A673 (cell line): ENCODE measurements at regions not wholly inside any gene's neighbourhood (a gene's known extent, or its start where the extent isn't known, plus 50 kb on each side); places are given as distances from the start of the nearest gene placed in this dataset.

ENCODE experiments used
- BruUV-seq: library from RNA; stranded (reverse); fragments of 400-500 nt; replicated peaks from 2 replicates; lab custom pipeline; 2021; lab: Mats Ljungman, UMichigan
- CTCF ChIA-PET: fragments of 300-600 bp; sonication (Branson Sonifier 250); formaldehyde crosslinking; loops from one replicate; lab custom pipeline; 2022; ENCODE audit warnings: antibody characterized with exemption; lab: Charles Lee
- POLR2A ChIA-PET: fragments of 300-600 bp; sonication (Branson Sonifier 250); formaldehyde crosslinking; loops from one replicate; lab custom pipeline; 2022; ENCODE audit warnings: antibody characterized with exemption; ENCODE audit not compliant: low non-redundant PET; lab: Charles Lee
- DNase-seq: peaks from one replicate; pipeline ENCODE4 v3.0.0-alpha.2; 2015; ENCODE audit warnings: low spot score
- H3K27ac ChIP-seq: fragments of 200-600 bp; sonication (generic); 2 replicates; pipeline ENCODE4 v1.5.1; 2016; ENCODE audit warnings: mixed run types, low read depth, mild to moderate bottlenecking, mixed read lengths, antibody characterized with exemption, low read length; ENCODE audit not compliant: poor library complexity, severe bottlenecking
- H3K27me3 ChIP-seq: fragments of 200-600 bp; sonication (generic); replicated peaks from 2 replicates; pipeline ENCODE4 v1.6.1; 2017; ENCODE audit warnings: mixed run types, low read depth, mild to moderate bottlenecking, mixed read lengths, antibody characterized with exemption, low read length; ENCODE audit not compliant: insufficient read depth, poor library complexity
- H3K36me3 ChIP-seq: fragments of 200-600 bp; sonication (generic); 2 replicates; pipeline ENCODE4 v1.6.1; 2016; ENCODE audit warnings: mixed run types, mild to moderate bottlenecking, mixed read lengths, antibody characterized with exemption, low read length; ENCODE audit not compliant: insufficient read depth, poor library complexity, severe bottlenecking
- H3K4me1 ChIP-seq: fragments of 200-600 bp; sonication (generic); 2 replicates; pipeline ENCODE4 v1.6.1; 2017; ENCODE audit warnings: mixed run types, mild to moderate bottlenecking, mixed read lengths, antibody characterized with exemption, low read length; ENCODE audit not compliant: insufficient read depth, poor library complexity, severe bottlenecking
- H3K4me3 ChIP-seq: fragments of 200-600 bp; sonication (generic); 2 replicates; pipeline ENCODE4 v1.5.1; 2016; ENCODE audit warnings: low read depth, mixed run types, mild to moderate bottlenecking, mixed read lengths, low read length; ENCODE audit not compliant: poor library complexity, severe bottlenecking
- H3K9me3 ChIP-seq: fragments of 200-600 bp; sonication (generic); 2 replicates; pipeline ENCODE4 v1.6.1; 2016; ENCODE audit warnings: mixed run types, low read depth, mild to moderate bottlenecking, mixed read lengths, antibody characterized with exemption, low read length; ENCODE audit not compliant: poor library complexity, severe bottlenecking
- EZH2 ChIP-seq: fragments of 200-600 bp; sonication (generic); IDR thresholded peaks from 2 replicates; pipeline ENCODE4 v1.6.1; 2017; ENCODE audit warnings: borderline replicate concordance, low read depth, mild to moderate bottlenecking, mixed read lengths, antibody characterized with exemption, low read length; ENCODE audit not compliant: poor library complexity, severe bottlenecking
- intact Hi-C: fragments of 100-400 bp; cut with micrococcal nuclease; formaldehyde crosslinking; loops from one replicate; pipeline ENCODE4 v1.10.0; 2022; ENCODE audit not compliant: unreplicated experiment
- TF ChIP-seq, protein P1 (sequence below): fragments of 300-800, 200-600 bp; sonication (generic); conservative IDR thresholded peaks from 2 replicates; pipeline ENCODE4 v1.5.1; 2017; ENCODE audit warnings: low read depth, mild to moderate bottlenecking, antibody characterized with exemption, low read length, moderate library complexity, mixed read lengths

- Histone ChIP-seq H3K27ac (no peak overlapping the region), H3K4me3 (no peak overlapping the region), H3K36me3 (no peaks in the 10 kb centered on the region), H3K9me3 (no peaks in the 10 kb centered on the region), H3K4me1 (no peaks in the 10 kb centered on the region), H3K27me3 (no peaks in the 10 kb centered on the region)
- ChIA-PET POLR2A (no interaction called here), CTCF (no interaction called here)
- DNase-seq = no peak
- BruUV-seq = no TSS peak
- intact Hi-C loops = no loop called here
- no peak for TF ChIP-seq EZH2
- TF ChIP-seq, protein P1, sequence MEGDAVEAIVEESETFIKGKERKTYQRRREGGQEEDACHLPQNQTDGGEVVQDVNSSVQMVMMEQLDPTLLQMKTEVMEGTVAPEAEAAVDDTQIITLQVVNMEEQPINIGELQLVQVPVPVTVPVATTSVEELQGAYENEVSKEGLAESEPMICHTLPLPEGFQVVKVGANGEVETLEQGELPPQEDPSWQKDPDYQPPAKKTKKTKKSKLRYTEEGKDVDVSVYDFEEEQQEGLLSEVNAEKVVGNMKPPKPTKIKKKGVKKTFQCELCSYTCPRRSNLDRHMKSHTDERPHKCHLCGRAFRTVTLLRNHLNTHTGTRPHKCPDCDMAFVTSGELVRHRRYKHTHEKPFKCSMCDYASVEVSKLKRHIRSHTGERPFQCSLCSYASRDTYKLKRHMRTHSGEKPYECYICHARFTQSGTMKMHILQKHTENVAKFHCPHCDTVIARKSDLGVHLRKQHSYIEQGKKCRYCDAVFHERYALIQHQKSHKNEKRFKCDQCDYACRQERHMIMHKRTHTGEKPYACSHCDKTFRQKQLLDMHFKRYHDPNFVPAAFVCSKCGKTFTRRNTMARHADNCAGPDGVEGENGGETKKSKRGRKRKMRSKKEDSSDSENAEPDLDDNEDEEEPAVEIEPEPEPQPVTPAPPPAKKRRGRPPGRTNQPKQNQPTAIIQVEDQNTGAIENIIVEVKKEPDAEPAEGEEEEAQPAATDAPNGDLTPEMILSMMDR = no peak
Measured at GRCh38 chrX:20593836-20594235, 327.1 kb upstream of the RPS6KA3 start.

DNA sequence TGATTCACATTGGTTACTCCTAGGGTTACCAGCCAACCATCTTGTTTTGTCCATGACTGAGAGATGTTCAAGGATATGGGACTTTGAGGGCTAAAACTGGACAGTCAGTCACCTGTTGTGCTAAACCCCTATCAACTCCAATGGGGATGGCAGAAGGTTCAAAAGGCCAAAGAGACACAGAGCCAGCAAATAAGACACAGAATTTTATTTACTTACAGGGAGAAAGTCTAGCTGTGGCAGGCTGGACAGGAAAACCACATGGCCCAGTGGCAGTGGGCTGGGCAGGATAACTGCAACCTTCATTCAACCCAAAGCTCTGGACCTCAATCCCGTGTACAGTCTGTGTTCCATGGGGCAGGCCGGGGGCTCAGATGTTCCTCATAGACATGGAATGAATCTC is 326.7 kb upstream of the RPS6KA3 start:
- Histone ChIP-seq H3K27me3 (no peaks in the 10 kb centered on the region), H3K36me3 (no peaks in the 10 kb centered on the region), H3K27ac (no peak overlapping the region), H3K4me1 (no peaks in the 10 kb centered on the region), H3K4me3 (no peak overlapping the region), H3K9me3 (no peaks in the 10 kb centered on the region)
- intact Hi-C loops = no loop called here
- TF ChIP-seq EZH2 = no peak
- TF ChIP-seq, protein P1 = no peak
- no TSS peak for BruUV-seq
- DNase-seq = no peak
- POLR2A ChIA-PET = no interaction called here
- CTCF ChIA-PET = no interaction called here

GRCh38 chrX:20591246-20591645 is 324.5 kb upstream of the RPS6KA3 start:
- Histone ChIP-seq H3K4me3 (no peak overlapping the region), H3K27me3 (no peaks in the 10 kb centered on the region), H3K27ac (no peak overlapping the region), H3K36me3 (no peaks in the 10 kb centered on the region), H3K9me3 (no peaks in the 10 kb centered on the region), H3K4me1 (no peaks in the 10 kb centered on the region)
- BruUV-seq = no TSS peak
- ChIA-PET POLR2A (no interaction called here), CTCF (no interaction called here)
- DNase-seq = no peak
- TF ChIP-seq, protein P1 = no peak
- TF ChIP-seq EZH2 = no peak
- intact Hi-C loops = no loop called here
